Transverse colon (tissue), 4 donors: ENCODE measurements at regions not wholly inside any gene's neighbourhood (a gene's known extent, or its start where the extent isn't known, plus 50 kb on each side); places are given as distances from the start of the nearest gene placed in this dataset.

ENCODE experiments used
- DNase-seq: peaks from one replicate; pipeline ENCODE4 v3.0.0-alpha.2; 2019
- H3K27ac ChIP-seq, 4 donors: fragments of 200-600 bp; sonication (generic); 2 replicates each; pipeline ENCODE4 v1.5.1; 2016 to 2018; ENCODE audit warnings: inconsistent platforms in 4 of 4
- H3K27me3 ChIP-seq: fragments of 200-600 bp; sonication (generic); 2 replicates; pipeline ENCODE4 v1.5.1; 2017; ENCODE audit warnings: inconsistent platforms
- H3K36me3 ChIP-seq, 4 donors: fragments of 200-600 bp; sonication (generic); 2 replicates each; pipeline ENCODE4 v1.5.1; 2017 to 2019; ENCODE audit warnings: inconsistent platforms in 4 of 4
- H3K4me1 ChIP-seq, 4 donors: fragments of 200-600 bp; sonication (generic); 2 replicates each; pipeline ENCODE4 v1.5.1; 2017 to 2020; ENCODE audit warnings: inconsistent platforms in 4 of 4
- H3K4me3 ChIP-seq, 4 donors: fragments of 200-600 bp; sonication (generic); 1 replicate in 1 of 4; 2 replicates in 3 of 4; pipeline versions ENCODE4 v1.5.1 to v1.6.1; 2017 to 2019; ENCODE audit warnings: inconsistent platforms in 4 of 4
- H3K9me3 ChIP-seq, 2 donors: fragments of 200-600 bp; sonication (generic); 2 replicates each; pipeline ENCODE4 v1.5.1; 2017 to 2019; ENCODE audit warnings: inconsistent platforms in 2 of 2
- EP300 ChIP-seq: sonication (generic); formaldehyde crosslinking; IDR thresholded peaks from one replicate; pipeline ENCODE4 v1.6.1; 2017; ENCODE audit warnings: antibody characterized with exemption, low read depth
- POLR2A ChIP-seq: fragments of 450-650 bp; IDR thresholded peaks from one replicate; pipeline ENCODE4 v1.6.1; 2016; ENCODE audit warnings: antibody characterized with exemption, mild to moderate bottlenecking, moderate library complexity
- POLR2AphosphoS5 ChIP-seq, 3 donors: sonication (generic); formaldehyde crosslinking; IDR thresholded peaks; one replicate each; pipeline ENCODE4 v1.6.1; 2016; ENCODE audit warnings: antibody characterized with exemption in 3 of 3
- WGBS, 2 donors: methylation state at CpG; one replicate each; pipeline ENCODE4 v1.1.5; 2018; ENCODE audit warnings: low coverage in 1 of 2; 5-methylcytosine and 5-hydroxymethylcytosine counted together
- in situ Hi-C, 4 donors: fragments of 200-750 bp; cut with MboI; loops; one replicate each; pipeline versions ENCODE4 v1.15.0 to v1.15.1; 2017; ENCODE audit warnings: low sequenced_read_pairs in 3 of 4, low pct_ligation_motif_present in 1 of 4, low pct_unique_long_range_greater_than_20kb in 1 of 4
- intact Hi-C: fragments of 100-400 bp; cut with DNase I; formaldehyde crosslinking; loops from one replicate; pipeline ENCODE4 v1.15.1; 2023; ENCODE audit warnings: low total_unique reads
- TF ChIP-seq, protein P1 (sequence below), 5 experiments: fragments of 200-600 bp in 3 of 5; fragments of 450-650 bp in 2 of 5; sonication (generic) in 3 of 5; IDR thresholded peaks; 1 replicate in 2 of 5; 2 replicates in 3 of 5; pipeline ENCODE4 v1.5.1; 2016 to 2017; ENCODE audit warnings: antibody characterized with exemption in 5 of 5, inconsistent platforms in 3 of 5, mild to moderate bottlenecking in 2 of 5, moderate library complexity in 1 of 5

DNA sequence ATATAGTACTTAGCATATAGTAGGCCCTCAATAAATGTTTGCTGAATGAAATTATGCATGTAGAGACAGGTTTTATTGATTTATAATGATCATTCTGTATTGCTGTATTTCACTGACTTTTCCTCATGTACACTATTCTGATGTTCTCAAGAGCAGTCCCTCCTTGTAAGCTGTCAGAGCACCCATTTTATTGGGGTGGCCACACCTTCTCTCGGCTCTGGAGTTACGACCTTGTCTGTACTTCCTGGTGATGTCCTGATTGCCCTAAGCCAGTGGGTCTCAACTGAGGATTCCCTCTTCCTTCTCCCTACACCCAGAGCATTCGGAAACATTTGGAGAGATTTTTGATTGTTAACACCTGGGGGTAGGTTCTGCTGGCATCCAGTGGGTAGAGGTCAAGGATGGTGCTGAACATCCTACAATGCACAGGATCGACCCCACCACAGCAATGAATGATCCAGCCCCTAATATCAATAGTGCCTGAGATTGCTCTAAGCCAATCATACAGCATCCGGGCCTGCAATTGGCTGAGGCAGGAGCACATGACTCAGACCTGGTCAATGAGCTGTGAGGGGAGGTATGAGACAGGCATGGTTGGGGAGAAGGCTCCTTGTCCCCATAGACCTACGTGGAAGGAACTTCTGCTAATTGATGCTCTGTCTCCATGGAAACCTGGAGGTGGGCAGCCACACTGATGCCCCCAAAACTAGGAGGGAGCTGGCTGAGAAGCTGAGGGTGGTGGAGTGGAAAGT is 58.8 kb downstream of the CLDN34 start:
- peaks cover 0 to 10% (median 3%) of the 10 kb centered on the region in 4 donors for H3K4me1 ChIP-seq
- intact Hi-C loops (no loop called here), in situ Hi-C loops (no loop called here)
- TF ChIP-seq EP300 (no peak), POLR2AphosphoS5 (IDR thresholded peaks at IDR 0.05) (no peak), POLR2A (no peak)
- TF ChIP-seq, protein P1, sequence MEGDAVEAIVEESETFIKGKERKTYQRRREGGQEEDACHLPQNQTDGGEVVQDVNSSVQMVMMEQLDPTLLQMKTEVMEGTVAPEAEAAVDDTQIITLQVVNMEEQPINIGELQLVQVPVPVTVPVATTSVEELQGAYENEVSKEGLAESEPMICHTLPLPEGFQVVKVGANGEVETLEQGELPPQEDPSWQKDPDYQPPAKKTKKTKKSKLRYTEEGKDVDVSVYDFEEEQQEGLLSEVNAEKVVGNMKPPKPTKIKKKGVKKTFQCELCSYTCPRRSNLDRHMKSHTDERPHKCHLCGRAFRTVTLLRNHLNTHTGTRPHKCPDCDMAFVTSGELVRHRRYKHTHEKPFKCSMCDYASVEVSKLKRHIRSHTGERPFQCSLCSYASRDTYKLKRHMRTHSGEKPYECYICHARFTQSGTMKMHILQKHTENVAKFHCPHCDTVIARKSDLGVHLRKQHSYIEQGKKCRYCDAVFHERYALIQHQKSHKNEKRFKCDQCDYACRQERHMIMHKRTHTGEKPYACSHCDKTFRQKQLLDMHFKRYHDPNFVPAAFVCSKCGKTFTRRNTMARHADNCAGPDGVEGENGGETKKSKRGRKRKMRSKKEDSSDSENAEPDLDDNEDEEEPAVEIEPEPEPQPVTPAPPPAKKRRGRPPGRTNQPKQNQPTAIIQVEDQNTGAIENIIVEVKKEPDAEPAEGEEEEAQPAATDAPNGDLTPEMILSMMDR (IDR thresholded peaks at IDR 0.05): no peak
- no peaks in the 10 kb centered on the region for H3K9me3 ChIP-seq
- no peaks in the 10 kb centered on the region for H3K27me3 ChIP-seq
- no peak overlapping the region for H3K27ac ChIP-seq
- no peak overlapping the region for H3K4me3 ChIP-seq
- H3K36me3 ChIP-seq: no peaks in the 10 kb centered on the region
- no peak for DNase-seq
- WGBS, 2 donors: 67 to 86% methylated on average over 1 to 6 of the region's 6 CpGs

DNA sequence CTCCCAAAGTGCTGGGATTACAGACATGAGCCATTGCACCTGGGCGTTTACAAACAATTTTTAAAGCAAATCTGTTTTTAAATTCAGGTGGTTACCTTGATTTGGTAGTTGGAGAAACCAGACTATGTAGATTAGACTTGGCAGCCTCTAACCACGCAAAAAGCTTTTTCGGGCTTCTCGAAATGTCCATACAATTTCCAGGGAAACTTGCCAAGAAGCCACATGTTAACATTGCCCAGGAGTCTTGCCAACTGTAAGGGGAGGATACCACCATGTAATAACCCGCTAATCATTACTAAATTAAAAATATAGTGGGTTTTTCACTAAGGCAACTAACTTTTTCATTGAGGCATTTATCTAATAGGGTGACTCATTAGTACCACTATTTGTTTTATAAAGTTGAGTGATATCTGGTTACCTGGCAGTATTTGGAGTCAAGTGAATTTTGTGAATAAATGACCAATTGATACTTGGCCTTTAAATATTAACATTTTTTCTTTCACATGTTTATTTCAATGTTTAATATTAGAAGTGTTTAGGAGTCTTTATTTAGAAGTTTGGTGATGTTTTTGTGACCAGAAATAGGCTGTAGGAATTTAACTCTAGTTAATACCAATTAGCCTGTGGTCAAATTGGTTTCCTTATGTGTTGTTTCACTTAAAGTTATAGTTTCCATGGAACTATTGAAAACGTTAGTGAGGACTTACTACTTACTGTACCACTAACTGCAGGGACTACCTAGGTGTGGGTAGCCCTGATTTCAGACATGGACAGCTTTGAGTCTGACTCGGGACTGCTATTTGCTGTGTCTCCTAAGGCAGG is 61.3 kb downstream of the CLDN34 start:
- WGBS, 2 donors: 67 to 69% methylated on average over 1 to 7 of the region's 7 CpGs
- Histone ChIP-seq H3K27ac (no peak overlapping the region), H3K4me1 (no peaks in the 10 kb centered on the region), H3K9me3 (no peaks in the 10 kb centered on the region), H3K36me3 (no peaks in the 10 kb centered on the region), H3K27me3 (no peaks in the 10 kb centered on the region), H3K4me3 (no peak overlapping the region)
- DNase-seq: no peak
- intact Hi-C loops: no loop called here
- in situ Hi-C loops: no loop called here
- TF ChIP-seq POLR2AphosphoS5 (IDR thresholded peaks at IDR 0.05) (no peak), POLR2A (no peak), EP300 (no peak)
- TF ChIP-seq, protein P1 (IDR thresholded peaks at IDR 0.05): no peak

DNA sequence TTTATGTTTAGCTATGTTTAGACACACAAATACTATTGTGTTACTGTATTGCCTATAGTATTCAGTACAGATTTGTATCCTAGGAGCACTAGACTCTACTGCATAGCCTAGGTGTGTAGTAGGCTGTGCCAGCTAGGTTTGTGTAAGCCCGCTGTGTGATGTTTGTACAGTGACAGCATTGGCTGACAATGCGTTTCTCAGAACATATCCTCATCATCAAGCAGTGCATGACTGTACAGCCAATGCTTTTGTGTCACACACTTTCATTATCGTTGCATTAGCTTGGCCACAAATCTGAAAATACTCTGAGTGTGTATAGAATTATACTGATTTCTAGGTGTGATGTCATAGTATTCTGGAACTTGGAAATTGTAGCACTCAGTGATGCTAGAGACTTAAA is 63.4 kb downstream of the CLDN34 start:
- intact Hi-C loops (no loop called here), in situ Hi-C loops (no loop called here)
- no peaks in the 10 kb centered on the region for H3K4me1 ChIP-seq

DNA sequence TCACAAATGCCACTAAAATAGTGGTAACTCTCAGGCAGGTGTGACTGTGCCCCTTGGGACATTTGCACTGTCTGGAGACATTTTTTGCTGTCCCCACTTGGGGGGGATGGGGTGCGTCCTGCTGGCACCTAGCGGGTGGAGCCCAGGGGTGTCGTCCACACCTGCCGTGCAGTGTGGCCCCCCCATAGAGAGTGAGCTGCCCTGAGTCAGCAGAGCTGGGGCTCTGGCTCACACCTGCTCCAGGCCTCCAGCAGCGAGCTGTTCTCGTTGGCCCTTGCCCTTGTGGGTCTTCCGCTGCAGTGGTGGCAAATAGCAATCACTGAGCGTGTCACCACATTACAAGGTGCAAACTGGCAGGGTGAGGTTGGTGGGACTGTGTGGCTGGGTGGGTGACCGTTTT is 64.6 kb downstream of the CLDN34 start:
- no peak overlapping the region for H3K27ac ChIP-seq
- in situ Hi-C loops (no loop called here), intact Hi-C loops (no loop called here)
- H3K27me3 ChIP-seq: no peaks in the 10 kb centered on the region
- no peaks in the 10 kb centered on the region for H3K36me3 ChIP-seq
- no peaks in the 10 kb centered on the region for H3K4me1 ChIP-seq
- no peak for DNase-seq
- no peak for TF ChIP-seq POLR2A
- TF ChIP-seq EP300: no peak
- TF ChIP-seq POLR2AphosphoS5 (IDR thresholded peaks at IDR 0.05): no peak
- TF ChIP-seq, protein P1 (IDR thresholded peaks at IDR 0.05): no peak
- WGBS, 2 donors: 82% methylated on average over 9 of the region's 9 CpGs; no CpG with 5 or more reads in 1 of the 2 donors
- no peaks in the 10 kb centered on the region for H3K9me3 ChIP-seq
- H3K4me3 ChIP-seq: no peak overlapping the region

More for the DNA sequence above, 63.4 kb downstream of the CLDN34 start:
- Histone ChIP-seq H3K4me3 (no peak overlapping the region), H3K27me3 (no peaks in the 10 kb centered on the region), H3K36me3 (no peaks in the 10 kb centered on the region), H3K9me3 (no peaks in the 10 kb centered on the region), H3K27ac (no peak overlapping the region)
- no peak for DNase-seq
- TF ChIP-seq POLR2AphosphoS5 (IDR thresholded peaks at IDR 0.05) (no peak), POLR2A (no peak), EP300 (no peak)
- TF ChIP-seq, protein P1 (IDR thresholded peaks at IDR 0.05): no peak
- WGBS, 2 donors: 85% methylated on average over 3 of the region's 3 CpGs; no CpG with 5 or more reads in 1 of the 2 donors
